ENCODE measurements at regions not wholly inside any gene's neighbourhood (a gene's known extent, or its start where the extent isn't known, plus 50 kb on each side); places are given as distances from the start of the nearest gene placed in this dataset.

GRCh38 chr3:21292971-21293370, 458.0 kb downstream of the ZNF385D start:
- no peak overlapping the region for H3K27ac ChIP-seq
- WGBS, 2 experiments (ENCODE audit: low coverage in 1 of 2, low lambda C conversion rate in 2 of 2, missing lambda C conversion rate in 2 of 2) = 89 to 95% methylated on average over 2 of the region's 2 CpGs
- H3K36me3 ChIP-seq (ENCODE audit: low read depth) = no peaks in the 10 kb centered on the region
- no peaks in the 10 kb centered on the region for H3K79me2 ChIP-seq (ENCODE audit: insufficient read depth)
- no peak for DNase-seq
- H3K9ac ChIP-seq = no peak overlapping the region
- peaks cover 13% of the 10 kb centered on the region for H3K4me1 ChIP-seq (ENCODE audit: insufficient read depth)
- H2AFZ ChIP-seq = no peak overlapping the region
- H3K4me3 ChIP-seq = no peak overlapping the region
- 0 out of 2 replicates have a peak, but pooled peaks cover 10% of the 10 kb centered on the region for H3F3A ChIP-seq (ENCODE audit: insufficient read depth)
- no peaks in the 10 kb centered on the region for H3K27me3 ChIP-seq (replicated peaks; ENCODE audit: insufficient read depth)
- no peak for TF ChIP-seq EZH2 (IDR thresholded peaks at IDR 0.05; ENCODE audit: insufficient read depth, poor library complexity, severe bottlenecking)
- no peak for TF ChIP-seq EZH2phosphoT487 (IDR thresholded peaks at IDR 0.05; ENCODE audit: insufficient read depth, low read depth)
- H3K4me2 ChIP-seq (ENCODE audit: unreplicated experiment) = no peak overlapping the region
- in situ Hi-C loops (cut with MboI) = no loop called here
- no peaks in the 10 kb centered on the region for H3K9me3 ChIP-seq (ENCODE audit: low read depth)
- no peaks in the 10 kb centered on the region for H3K9me2 ChIP-seq (ENCODE audit: insufficient read depth)
- H4K20me1 ChIP-seq (ENCODE audit: insufficient read depth) = no peaks in the 10 kb centered on the region

GRCh38 chr3:21290557-21290956, 460.5 kb downstream of the ZNF385D start:
- Histone ChIP-seq H3K9me2 (ENCODE audit: insufficient read depth) (no peaks in the 10 kb centered on the region), H3K79me2 (ENCODE audit: insufficient read depth) (no peaks in the 10 kb centered on the region), H3K4me3 (no peak overlapping the region), H3K9ac (no peak overlapping the region), H3K36me3 (ENCODE audit: low read depth) (no peaks in the 10 kb centered on the region), H3K4me2 (ENCODE audit: unreplicated experiment) (no peak overlapping the region), H4K20me1 (ENCODE audit: insufficient read depth) (no peaks in the 10 kb centered on the region), H3K9me3 (ENCODE audit: low read depth) (no peaks in the 10 kb centered on the region), H3F3A (ENCODE audit: insufficient read depth) (0 out of 2 replicates have a peak, but pooled peaks cover 10% of the 10 kb centered on the region), H3K27ac (no peak overlapping the region), H2AFZ (no peak overlapping the region), H3K4me1 (ENCODE audit: insufficient read depth) (peaks cover 13% of the 10 kb centered on the region), H3K27me3 (replicated peaks; ENCODE audit: insufficient read depth) (no peaks in the 10 kb centered on the region)
- in situ Hi-C loops (cut with MboI) = no loop called here
- no peak for DNase-seq
- 89 to 93% methylated on average over 1 of the region's 1 CpG for WGBS, 2 experiments (ENCODE audit: low coverage in 1 of 2, low lambda C conversion rate in 2 of 2, missing lambda C conversion rate in 2 of 2)
- no peak for TF ChIP-seq EZH2phosphoT487 (IDR thresholded peaks at IDR 0.05; ENCODE audit: insufficient read depth, low read depth)
- TF ChIP-seq EZH2 (IDR thresholded peaks at IDR 0.05; ENCODE audit: insufficient read depth, poor library complexity, severe bottlenecking) = no peak

- Histone ChIP-seq H3K4me1 (ENCODE audit: insufficient read depth) (peaks cover 32% of the 10 kb centered on the region), H3K9ac (peak overlapping the region; percentile 12), H3K36me3 (ENCODE audit: low read depth) (no peaks in the 10 kb centered on the region), H3K79me2 (ENCODE audit: insufficient read depth) (no peaks in the 10 kb centered on the region), H3K9me3 (ENCODE audit: low read depth) (no peaks in the 10 kb centered on the region), H3K4me3 (peak overlapping the region; percentile 40; the same call in 1 of the 2 replicates), H3K27me3 (replicated peaks; ENCODE audit: insufficient read depth) (no peaks in the 10 kb centered on the region), H3F3A (ENCODE audit: insufficient read depth) (peaks cover 26% of the 10 kb centered on the region), H3K4me2 (ENCODE audit: unreplicated experiment) (peak overlapping the region; percentile 82), H3K27ac (peak overlapping the region; percentile 67), H2AFZ (peak overlapping the region; percentile 31; the same call in 1 of the 2 replicates), H4K20me1 (ENCODE audit: insufficient read depth) (no peaks in the 10 kb centered on the region), H3K9me2 (ENCODE audit: insufficient read depth) (no peaks in the 10 kb centered on the region)
- 65 to 73% methylated on average over 2 of the region's 2 CpGs for WGBS, 2 experiments (ENCODE audit: low coverage in 1 of 2, low lambda C conversion rate in 2 of 2, missing lambda C conversion rate in 2 of 2)
- in situ Hi-C loops (cut with MboI) = no loop called here
- peak; percentile 55 for DNase-seq
- TF ChIP-seq EZH2phosphoT487 (IDR thresholded peaks at IDR 0.05; ENCODE audit: insufficient read depth, low read depth) = no peak
- TF ChIP-seq EZH2 (IDR thresholded peaks at IDR 0.05; ENCODE audit: insufficient read depth, poor library complexity, severe bottlenecking) = no peak
Observed at GRCh38 chr3:21274079-21274571, 476.9 kb downstream of the ZNF385D start.

- TF ChIP-seq EZH2 (IDR thresholded peaks at IDR 0.05; ENCODE audit: insufficient read depth, poor library complexity, severe bottlenecking) = no peak
- no peak for TF ChIP-seq EZH2phosphoT487 (IDR thresholded peaks at IDR 0.05; ENCODE audit: insufficient read depth, low read depth)
- Histone ChIP-seq H3K27ac (peak overlapping the region; percentile 67), H3K27me3 (replicated peaks; ENCODE audit: insufficient read depth) (no peaks in the 10 kb centered on the region), H3K4me1 (ENCODE audit: insufficient read depth) (peaks cover 32% of the 10 kb centered on the region), H3F3A (ENCODE audit: insufficient read depth) (peaks cover 26% of the 10 kb centered on the region), H4K20me1 (ENCODE audit: insufficient read depth) (no peaks in the 10 kb centered on the region), H3K9me3 (ENCODE audit: low read depth) (no peaks in the 10 kb centered on the region), H2AFZ (peak overlapping the region; percentile 31), H3K36me3 (ENCODE audit: low read depth) (no peaks in the 10 kb centered on the region), H3K4me2 (ENCODE audit: unreplicated experiment) (peak overlapping the region; percentile 82), H3K9me2 (ENCODE audit: insufficient read depth) (no peaks in the 10 kb centered on the region), H3K9ac (peak overlapping the region; percentile 12), H3K4me3 (peak overlapping the region; percentile 40), H3K79me2 (ENCODE audit: insufficient read depth) (no peaks in the 10 kb centered on the region)
- DNase-seq = peak; percentile 65
- 1% methylated on average over 4 of the region's 4 CpGs for WGBS, 2 experiments (ENCODE audit: low coverage in 1 of 2, low lambda C conversion rate in 2 of 2, missing lambda C conversion rate in 2 of 2)
- in situ Hi-C loops (cut with MboI) = no loop called here
Observed at GRCh38 chr3:21273259-21274025, 477.6 kb downstream of the ZNF385D start.
